Ovary (tissue), 3 donors: ENCODE measurements at regions not wholly inside any gene's neighbourhood (a gene's known extent, or its start where the extent isn't known, plus 50 kb on each side); places are given as distances from the start of the nearest gene placed in this dataset.

ENCODE experiments used
- CTCF ChIP-seq, 3 donors: fragments of 450-650 bp in 2 of 3; fragments of 200-600 bp in 1 of 3; IDR thresholded peaks; one replicate each; pipeline versions ENCODE4 v1.5.1 to v1.8.0; 2016 to 2022; ENCODE audit warnings: antibody characterized with exemption in 3 of 3, mild to moderate bottlenecking in 1 of 3
- EP300 ChIP-seq: sonication (generic); formaldehyde crosslinking; IDR thresholded peaks from one replicate; pipeline ENCODE4 v1.6.1; 2017; ENCODE audit warnings: antibody characterized with exemption
- POLR2A ChIP-seq: fragments of 450-650 bp; IDR thresholded peaks from one replicate; pipeline ENCODE4 v1.6.1; 2017; ENCODE audit warnings: antibody characterized with exemption, mild to moderate bottlenecking, moderate library complexity
- donor health status: DM: no; HTN: no; CAD: no.

- TF ChIP-seq POLR2A (no peak), CTCF (IDR thresholded peaks at IDR 0.05) (no peak), EP300 (no peak)
Measured at GRCh38 chr13:21868823-21869222, 197.9 kb downstream of the FGF9 start.
